Stimulated activated naive CD4-positive, alpha-beta T cell treated with Interleukin-2 at 50 U/mL for 16 hours (primary cell): ENCODE measurements at regions not wholly inside any gene's neighbourhood (a gene's known extent, or its start where the extent isn't known, plus 50 kb on each side); places are given as distances from the start of the nearest gene placed in this dataset.

Source experiments
- DNase-seq: peaks from one replicate; lab custom pipeline; 2025; lab: John Stamatoyannopoulos, UW

- no peak for DNase-seq
These were observed 75.0 kb upstream of the SPATA12 start for GRCh38 chr3:56985460-56985859.

- DNase-seq: no peak
These were observed 77.0 kb upstream of the SPATA12 start for GRCh38 chr3:56983427-56983826.

DNA sequence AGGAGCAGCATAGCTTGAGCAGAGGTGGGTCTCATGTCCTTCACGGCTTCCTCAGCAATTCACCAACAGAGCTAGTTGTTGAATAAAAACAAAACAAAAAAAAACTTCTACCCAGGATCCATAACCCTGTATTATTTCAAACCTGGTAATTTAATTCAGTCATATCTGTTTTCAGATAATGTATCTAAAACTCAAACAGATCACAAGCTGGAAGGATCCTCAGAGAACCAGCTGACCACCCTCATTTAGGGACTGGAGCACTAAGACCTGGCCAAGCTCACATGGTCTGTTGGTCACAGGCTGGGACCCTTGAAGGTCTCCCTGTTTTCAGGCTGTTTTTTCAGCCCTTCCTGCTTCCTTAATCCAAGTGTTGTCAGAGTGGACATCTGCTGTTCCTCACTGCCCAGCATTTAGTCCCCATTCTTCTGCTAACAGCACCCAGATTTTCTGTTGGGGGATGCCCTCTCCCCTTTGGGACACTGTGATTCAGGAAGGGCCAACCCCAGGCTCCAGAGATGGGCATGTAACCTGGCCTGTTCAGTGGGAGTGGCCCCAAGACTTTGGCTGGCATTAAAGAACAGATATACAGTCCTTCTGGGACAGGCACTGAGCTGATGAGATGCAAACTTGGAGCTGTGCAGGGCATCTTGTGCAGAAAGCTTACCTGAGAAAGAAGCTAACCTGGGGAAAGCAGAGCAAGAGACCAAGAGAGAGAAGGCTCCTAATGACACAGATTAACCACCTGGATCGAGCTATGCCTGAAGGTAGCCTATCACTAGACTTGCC lies 78.8 kb upstream of the SPATA12 start:
- no peak for DNase-seq

- peak; percentile 55 for DNase-seq
These were observed 79.6 kb upstream of the SPATA12 start for GRCh38 chr3:56980798-56981390.

- no peak for DNase-seq
These were observed 80.2 kb upstream of the SPATA12 start for GRCh38 chr3:56980243-56980642.

- DNase-seq: no peak
These were observed 80.7 kb upstream of the SPATA12 start for GRCh38 chr3:56979791-56980190.

DNA sequence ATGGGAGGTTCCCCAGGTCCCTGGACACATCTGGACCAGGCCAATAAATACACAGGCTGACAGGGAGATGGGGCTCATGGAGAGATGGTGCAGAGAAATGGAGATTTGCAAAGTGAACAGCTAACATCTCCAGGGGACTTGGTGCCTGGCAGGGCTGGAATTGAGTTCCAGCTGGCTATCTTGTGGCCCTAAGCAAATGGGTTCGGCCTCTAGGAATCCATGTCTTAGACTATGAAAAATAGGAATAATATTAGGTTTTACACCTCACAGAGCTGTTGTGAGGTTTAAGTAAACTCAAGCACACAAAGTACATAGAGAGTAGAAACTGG lies 82.9 kb upstream of the SPATA12 start:
- DNase-seq: no peak

DNA sequence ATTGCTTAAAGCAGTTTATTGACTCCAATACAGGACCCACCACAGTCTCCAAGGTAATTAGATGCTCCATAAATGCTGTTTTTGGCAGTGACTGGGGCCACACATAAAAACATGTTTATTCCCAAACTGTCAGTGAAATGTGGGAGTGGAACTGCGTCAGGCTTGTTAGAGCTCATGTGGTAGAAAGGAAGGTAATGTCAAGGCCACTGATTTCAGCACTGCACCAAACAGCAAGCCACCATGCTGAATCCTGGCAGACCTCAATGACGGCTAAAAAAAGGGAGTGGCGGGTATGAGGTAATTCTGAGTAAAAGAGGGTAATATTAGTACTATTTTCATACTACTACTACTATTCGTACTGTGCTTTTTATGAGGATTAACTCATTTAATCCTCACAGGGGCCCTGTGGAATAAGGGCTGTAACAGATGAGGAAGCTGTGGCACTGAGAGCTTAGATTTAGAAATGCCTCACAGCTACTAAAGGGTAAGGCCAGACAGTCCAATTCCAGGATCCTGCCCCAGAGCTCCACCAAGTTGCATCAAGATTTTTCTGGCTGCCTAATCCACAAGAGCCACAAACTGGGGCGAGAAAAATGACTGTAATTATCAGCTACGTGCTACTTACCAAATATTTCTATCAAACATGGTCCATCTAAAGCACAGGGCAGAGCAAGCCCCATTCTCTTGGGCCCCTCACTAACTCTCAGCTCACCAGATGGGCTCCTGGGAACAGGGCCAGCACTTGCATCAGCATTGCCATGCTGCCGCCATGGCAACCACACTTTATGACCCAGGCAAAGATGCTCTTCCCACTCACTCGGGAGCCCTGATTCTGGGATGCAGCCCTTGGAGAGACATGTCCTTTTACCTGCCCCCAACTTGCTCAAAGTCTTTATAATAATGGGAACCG lies 83.6 kb upstream of the SPATA12 start:
- no peak for DNase-seq

- no peak for DNase-seq
These were observed 84.9 kb upstream of the SPATA12 start for GRCh38 chr3:56975567-56975966.

DNA sequence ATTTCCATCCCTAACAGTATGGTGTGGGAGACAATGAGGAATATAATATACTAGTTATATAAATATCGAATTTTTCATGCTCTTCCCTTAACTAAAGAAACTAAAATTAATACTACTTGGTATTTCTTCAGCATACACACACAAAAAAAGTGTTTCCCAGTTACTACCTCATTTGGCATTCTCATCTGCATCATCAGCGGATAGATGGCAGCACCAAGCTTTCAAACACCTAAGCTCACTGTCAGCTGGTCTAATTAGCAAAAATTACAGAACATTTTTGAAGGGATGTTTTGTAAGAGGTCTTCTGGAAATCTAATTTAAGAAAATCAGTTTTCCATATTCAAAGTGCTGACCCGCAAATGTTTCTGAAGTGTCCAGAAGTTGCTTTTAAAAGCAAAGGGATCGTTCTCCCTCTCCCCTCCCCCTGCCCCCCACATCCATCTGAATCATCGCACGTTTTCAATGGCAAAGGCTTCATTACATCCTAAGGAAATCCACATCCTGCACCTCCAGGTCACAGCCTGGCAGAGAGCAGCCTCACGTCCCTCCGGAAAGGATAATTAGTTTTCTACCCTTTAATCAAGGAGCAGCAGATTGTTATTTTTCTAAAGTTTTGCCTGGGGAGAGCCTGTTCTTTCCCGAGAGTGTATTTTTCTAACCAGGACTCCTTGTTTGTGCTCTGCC lies 86.1 kb upstream of the SPATA12 start:
- no peak for DNase-seq

GRCh38 chr3:56971816-56972215 lies 88.6 kb upstream of the SPATA12 start:
- no peak for DNase-seq

- DNase-seq: no peak
These were observed 89.2 kb upstream of the SPATA12 start for GRCh38 chr3:56971261-56971660.

GRCh38 chr3:56970461-56970879 lies 90.0 kb upstream of the SPATA12 start:
- no peak for DNase-seq

DNA sequence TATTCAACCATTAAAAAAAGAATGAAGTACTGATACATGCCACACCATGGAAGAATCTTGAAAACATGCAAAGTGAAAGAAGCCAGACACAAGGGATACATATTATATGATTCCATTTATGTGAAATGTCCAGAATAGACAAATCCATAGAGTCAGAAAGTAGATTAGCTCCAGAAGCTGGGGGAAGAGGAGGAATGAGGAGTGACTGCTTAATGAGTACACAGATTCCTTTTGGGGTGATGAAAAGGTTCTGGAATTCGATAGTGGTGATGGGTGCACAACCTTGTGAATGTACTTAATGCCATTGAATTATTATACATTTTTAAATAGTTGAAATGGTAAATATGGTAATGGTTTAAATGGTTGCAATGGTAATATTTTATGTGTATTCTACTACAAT lies 90.6 kb upstream of the SPATA12 start:
- DNase-seq: no peak

DNA sequence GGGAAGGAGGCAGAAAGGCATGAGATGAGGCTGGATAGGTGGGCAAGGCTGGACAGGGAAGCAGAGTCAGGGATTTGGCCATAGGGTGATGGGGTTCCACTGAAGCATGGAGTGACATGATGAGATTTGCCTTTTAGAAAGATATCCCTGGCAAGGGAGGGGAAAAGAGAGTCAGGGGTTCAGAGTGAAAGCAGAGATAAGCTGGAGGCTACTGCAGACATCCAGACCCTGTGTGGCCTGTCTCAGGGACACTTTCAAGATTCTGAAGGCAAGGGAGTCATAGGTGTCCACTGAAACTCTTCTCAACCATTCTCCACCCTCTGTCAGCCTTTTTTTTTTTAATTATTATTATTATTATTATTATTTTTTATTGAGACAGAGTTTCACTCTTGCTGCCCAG lies 94.0 kb upstream of the SPATA12 start:
- no peak for DNase-seq

DNA sequence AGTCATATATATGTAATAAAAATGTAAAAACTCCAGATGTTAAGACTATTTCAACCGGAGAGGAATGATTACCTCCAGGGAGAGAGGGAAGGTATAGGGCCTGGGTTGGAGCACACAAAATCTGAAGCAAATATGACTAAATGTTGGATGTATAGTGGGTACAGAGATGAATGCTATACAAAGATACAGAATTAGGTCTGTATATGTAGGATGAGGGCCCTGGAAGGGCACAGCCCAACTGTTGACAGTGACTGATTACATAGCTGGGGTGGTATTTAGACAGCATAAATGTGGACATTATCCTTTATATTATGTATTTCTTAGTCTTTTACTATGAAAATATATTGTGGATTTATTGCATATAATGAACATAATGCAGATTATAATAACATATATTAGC lies 94.4 kb upstream of the SPATA12 start:
- DNase-seq: no peak

GRCh38 chr3:56962922-56963321 lies 97.5 kb upstream of the SPATA12 start:
- DNase-seq: no peak

- DNase-seq: no peak
These were observed 98.3 kb upstream of the SPATA12 start for GRCh38 chr3:56962206-56962605.

GRCh38 chr3:56960234-56960917 lies 100.1 kb upstream of the SPATA12 start:
- DNase-seq: no peak

GRCh38 chr3:56958879-56959278 lies 101.6 kb upstream of the SPATA12 start:
- no peak for DNase-seq

DNA sequence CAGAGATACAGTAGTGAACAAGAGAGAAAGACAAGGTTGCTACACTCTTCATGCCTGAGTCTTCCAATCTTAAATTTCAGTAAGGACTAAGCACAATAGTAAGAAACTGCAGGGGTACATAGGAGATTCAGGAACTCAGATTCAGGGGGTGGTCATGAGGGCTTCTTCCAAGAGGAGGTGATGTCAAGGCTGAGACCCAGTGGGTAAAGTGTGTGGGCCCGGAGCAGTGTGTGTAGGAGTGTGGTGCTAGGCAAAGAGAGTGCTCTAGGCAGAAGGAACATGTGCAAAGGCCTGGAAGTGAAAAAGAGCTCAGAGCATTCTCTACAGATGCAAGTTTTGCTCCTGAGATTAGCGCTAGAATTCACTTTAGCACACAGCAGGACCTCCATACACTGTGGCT lies 102.9 kb upstream of the SPATA12 start:
- DNase-seq: no peak

DNA sequence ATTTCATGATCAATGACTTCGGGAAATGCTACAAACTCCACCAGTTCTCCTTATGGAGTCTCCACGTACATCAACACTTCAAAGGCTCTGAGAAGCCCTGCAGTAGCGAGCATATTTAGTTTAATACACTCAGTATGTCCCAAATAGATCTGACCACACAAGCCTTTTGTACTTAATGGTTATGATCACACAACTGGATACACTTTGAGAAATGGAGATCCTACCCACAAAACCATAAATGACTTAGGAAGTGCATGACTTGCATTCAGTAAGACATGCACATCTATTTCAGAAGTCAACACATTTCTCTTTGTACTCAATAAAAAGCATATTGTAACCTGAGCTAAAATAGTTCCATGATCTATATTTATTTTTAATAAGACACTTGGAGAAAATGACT lies 103.6 kb upstream of the SPATA12 start:
- DNase-seq: no peak
